Amniotic epithelial cell (primary cell): ENCODE measurements at regions not wholly inside any gene's neighbourhood (a gene's known extent, or its start where the extent isn't known, plus 50 kb on each side); places are given as distances from the start of the nearest gene placed in this dataset.

ENCODE experiments used
- DNase-seq: peaks from one replicate; pipeline ENCODE4 v3.0.0-alpha.2; 2010; ENCODE audit warnings: low read depth

DNA sequence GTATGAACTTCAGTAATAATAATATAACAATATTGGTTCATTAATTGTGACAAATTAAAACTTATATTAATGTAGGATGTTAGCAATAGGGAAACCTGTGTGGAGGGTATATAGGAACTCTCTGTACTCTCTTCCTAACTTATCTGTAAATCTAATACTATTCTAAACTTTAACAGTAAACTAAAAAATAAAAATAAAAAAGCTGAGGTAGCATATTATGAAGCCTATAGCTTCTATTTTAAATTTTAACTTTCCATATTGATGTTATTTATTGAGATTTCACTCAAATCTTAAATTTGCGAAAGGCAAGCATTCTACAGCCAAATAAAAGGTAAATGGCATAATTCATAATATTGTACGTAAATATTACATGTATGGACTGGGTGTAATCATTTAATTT lies 326.4 kb downstream of the MEI4 start:
- no peak for DNase-seq

DNA sequence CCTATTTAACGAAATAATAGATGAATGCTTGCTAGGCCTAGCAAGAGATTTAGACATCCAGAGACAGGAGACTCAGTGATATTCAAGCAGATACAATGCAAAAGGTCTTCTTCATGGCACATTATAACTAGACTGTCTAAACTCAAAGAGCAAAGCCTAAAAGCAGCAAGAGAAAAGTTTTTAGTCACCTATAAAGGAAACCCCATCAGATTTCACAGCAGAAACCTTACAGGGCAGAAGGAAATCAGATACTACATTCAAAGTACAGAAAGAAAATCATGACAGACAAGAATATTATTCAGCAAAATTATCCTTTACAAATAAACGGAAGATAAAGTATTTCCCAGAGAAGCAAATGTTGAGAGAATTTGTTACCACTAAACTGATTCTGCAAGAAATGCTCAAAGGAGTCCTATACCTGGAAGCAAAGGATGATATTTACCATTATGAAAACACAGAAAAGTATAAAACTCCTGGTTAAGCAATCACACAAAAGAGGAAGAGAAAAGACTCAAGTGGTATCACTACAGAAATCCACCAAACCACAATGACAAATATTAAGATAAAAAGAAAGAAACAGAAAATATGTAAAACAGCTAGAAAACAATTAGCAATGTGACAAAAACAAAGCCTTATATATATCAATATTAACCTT lies 333.7 kb downstream of the MEI4 start:
- DNase-seq: no peak

DNA sequence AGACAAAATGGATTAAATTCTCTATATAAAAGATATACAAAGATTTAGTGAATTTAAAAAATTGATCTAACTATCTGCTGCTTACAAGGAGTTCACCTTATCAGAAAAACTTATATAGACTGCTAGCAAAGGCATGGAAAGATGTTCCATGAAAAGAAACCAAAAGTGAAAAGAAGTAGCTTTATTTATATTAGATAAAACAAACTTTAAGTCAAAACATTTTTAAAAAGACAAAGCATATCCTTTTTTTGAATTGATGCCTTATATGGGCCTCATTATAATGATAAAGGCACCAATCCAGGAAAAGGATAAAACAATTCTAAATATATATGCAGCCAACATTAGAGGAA lies 334.2 kb downstream of the MEI4 start:
- DNase-seq: no peak

DNA sequence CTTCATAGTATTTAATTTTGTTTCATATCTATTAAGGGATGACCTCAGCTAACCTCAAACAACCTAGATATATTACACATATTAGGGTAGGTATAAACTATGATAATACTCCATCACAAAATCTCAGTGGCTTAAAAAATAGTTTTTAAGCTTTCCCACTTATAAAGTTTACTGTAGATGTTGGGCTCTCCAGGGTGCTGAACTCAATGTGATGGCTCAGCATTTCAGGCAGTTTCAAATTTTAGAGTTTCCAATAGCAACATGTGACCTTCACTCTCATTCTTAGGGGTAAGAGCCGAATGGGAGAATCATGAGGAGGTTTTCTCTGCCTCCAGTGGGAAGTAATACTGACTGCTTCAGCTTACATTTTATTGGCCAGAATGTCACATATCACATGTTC lies 357.3 kb downstream of the MEI4 start:
- no peak for DNase-seq

DNA sequence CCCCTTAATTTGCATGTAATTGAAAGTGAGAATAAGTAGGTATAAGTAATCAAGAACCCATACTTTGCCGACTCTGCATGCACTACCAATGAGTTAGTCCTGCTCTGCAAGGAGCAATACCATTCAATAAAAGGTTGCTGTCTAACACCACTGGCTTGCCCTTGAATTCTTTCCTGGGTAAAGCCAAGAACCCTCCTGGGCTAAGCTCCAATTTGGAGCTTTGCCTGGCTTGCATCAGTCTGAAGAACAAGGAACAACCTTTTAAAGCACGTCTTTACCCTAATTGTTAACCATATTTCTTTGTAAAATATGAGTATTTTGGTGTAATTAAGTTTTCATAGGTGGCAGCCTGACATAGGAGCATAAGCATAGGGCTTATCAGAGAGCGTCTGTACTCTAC lies 367.7 kb downstream of the MEI4 start:
- DNase-seq: no peak

DNA sequence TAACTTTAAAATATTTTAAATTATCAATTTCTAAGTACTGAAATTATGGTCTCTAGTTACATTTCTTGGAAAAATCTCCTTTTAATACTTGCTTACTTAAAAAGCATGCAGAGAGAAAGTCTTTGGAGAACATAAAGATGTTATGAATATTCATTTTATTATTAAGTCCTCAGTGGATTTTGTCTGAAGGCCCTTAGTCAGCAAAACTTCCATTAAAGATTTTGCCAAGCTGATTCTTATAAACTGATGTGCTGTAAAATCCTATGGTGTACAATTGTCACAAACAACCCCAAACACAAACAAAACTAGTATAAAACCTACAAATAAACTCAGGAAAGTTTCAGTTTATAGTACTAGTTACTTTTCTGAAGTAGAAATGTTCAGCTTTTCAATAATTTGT lies 372.7 kb downstream of the MEI4 start:
- DNase-seq: no peak

DNA sequence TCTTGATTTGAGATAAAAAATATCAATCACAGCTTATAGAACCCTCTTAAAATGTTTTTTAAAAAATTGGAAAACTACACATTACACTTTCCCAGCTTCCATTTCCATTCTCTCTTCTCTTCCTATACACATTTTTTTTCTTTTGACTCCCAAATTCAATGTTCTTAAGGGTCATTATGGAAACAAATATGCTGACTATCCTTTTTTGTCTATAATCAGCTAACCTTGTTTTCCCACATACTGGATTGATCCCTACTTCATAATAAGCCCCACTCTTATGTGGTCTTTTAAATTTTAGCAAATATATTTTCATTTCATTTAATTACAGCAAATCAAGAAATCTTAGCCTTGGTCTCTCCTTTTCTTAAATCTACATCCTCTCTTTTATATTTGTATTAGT lies 378.4 kb downstream of the MEI4 start:
- no peak for DNase-seq

DNA sequence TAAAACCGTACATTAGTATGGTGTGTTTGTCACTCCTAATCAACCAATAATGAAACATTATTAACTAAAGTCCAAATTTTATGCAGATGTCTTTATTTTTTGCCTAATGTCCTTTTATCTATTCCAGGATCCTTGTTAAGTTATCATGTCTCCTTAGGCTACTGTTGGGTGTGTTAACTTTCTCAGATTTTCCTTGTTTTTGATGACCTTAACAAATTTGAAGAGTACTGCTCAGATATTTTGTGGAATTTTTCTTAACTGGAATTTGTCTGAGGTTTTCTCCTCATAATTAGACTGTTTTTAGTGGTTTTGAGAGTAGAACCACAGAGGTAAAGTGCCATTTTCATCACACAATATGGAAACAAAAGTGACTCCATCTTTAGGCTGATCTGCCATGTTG lies 406.3 kb downstream of the MEI4 start:
- DNase-seq: no peak

DNA sequence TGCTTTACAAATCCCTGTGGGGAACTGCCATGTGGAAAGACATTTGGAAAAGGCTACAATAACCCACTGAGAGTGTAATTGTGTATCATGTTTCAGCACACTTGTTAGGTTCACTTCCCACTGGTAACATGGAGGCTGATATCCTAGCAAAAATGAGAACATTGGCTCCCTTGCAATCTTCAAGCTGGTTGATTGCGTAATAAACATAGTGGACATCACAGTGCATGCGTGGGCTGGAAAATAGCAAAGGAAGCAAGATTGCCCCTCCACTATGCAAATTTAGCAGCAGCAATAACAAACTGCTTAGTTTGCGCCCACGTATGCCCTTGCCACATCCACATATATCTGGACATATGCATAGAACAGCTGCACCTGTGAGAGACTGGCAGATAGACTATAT lies 410.2 kb downstream of the MEI4 start:
- no peak for DNase-seq

DNA sequence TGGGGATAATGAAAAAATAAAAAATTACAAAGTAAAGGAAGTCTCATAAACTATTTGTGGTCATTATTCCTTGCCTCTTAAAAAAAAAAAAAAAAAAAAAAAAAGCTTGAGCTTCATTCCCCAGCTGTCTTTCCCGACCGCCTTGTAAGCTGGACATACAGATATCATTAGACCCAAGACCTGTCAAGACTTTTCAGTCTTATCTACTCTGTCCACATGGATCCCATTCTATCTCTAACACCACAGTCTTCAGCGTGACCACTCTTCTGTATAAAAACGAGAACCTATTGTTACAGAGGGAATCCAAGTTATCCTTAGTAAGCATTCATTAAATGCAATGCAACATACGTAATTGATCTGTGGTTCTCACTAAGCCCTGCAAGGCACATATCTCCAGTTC lies 423.5 kb downstream of the MEI4 start:
- DNase-seq: no peak

DNA sequence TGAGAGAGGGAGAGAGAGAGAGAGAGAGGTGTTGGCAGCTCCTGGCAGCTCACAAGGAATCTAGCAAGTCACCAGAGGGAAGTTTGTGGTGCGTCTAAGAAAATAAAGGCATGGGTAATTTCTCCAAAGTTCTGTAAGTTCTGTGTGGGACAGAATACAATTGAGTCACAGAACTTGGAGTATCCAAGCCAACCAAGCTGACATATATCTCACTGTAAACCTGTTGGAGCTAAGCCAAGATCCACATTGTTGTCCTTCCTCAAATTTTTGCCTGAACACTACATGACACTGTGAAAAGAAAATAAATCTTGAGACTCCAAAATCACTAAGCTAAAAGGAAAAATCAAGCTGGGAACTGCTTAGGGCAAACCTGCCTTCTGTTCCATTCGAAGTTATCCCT lies 436.7 kb downstream of the MEI4 start:
- no peak for DNase-seq

DNA sequence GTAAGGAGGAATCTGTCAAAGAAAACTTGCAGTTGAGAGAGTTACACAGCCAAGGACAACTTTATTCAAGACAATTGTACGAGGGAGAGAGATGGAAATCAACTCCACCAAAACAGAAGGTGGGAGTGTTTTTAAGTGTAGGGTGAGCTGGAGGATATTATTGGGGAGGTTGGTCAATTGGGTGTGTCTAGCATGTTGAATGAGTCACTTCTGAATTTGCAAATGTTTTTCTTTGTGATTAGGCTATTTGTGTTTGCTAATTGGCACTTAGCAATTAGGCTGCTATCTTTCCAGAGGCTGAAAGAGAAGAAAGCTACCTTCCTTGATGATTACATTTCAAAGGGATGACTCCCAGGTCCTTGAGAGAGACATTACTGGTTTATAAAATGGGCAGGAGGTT lies 441.1 kb downstream of the MEI4 start:
- DNase-seq: no peak

DNA sequence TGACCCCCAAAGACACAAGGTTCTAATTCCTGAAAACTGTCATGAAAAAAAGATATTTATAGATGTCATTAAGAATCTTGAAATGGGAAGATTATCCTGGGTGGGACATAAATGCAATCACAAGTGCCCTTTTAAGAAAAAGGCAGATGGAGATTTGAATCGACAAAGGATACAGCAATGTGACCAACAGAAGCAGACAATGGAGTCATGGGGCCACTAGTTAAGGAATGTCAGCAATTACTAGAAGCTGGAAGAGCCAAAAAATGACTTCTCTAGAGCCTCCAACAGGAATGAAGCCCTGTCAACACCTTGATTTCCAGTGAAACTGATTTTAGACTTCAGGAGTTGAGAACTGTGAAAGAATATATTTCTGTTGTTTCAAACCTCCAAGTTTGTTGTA lies 448.5 kb downstream of the MEI4 start:
- DNase-seq: no peak

DNA sequence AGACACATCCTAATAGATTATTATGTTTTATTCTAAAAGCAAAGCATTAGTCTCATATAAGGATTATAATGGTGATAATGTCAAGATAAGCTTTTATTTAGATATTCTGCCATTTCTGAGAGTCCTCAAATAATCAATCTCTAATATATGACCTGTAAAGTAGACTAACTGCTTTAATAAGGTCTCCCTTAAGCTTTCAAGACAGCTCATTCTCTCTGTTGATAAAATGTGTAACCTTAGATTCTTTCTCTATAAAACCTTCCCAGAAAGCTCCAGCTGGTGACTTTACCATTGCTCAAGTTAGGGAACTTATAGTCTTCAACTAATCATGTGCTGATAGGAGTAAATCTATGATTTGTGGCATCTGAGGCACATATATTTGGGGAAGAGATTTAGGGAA lies 457.8 kb downstream of the MEI4 start:
- DNase-seq: no peak

DNA sequence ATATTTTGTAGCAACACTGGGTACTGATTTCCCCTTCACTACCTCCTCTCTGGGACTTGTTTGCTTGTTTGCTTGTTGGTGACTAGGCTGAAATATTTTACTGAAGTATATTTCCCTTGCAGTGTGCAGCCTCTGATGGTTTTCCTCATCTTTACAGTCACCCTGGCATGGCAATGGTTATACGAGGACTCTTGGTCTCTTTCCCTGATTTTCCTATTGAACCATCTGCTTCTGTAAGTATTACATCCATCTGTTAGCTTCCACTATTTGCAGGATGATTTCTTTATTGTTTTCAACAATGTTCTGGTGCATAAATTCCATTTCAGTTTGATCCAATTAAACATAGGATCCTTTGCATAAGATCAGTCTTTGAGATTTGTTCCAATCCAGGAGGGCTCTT lies 465.1 kb downstream of the MEI4 start:
- DNase-seq: no peak

DNA sequence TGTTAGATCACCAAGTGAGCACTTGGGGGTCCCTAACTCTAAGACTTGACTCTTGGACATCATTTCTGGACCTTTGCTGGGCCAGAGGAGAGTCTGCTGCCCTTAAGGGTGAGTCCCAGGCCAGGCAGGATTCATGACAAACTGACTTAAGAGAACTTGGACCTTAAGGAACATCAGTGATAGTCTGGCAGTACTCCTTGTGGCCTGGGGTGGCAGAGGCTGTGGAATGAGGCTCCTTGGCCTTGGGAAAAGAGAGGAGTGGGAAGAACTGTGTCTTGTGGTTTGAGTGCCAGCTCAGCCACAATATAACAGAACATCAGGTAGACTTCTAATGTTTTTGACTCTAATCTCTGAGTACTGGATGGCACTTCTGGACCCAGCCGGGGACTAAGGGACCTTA lies 478.7 kb downstream of the MEI4 start:
- no peak for DNase-seq

DNA sequence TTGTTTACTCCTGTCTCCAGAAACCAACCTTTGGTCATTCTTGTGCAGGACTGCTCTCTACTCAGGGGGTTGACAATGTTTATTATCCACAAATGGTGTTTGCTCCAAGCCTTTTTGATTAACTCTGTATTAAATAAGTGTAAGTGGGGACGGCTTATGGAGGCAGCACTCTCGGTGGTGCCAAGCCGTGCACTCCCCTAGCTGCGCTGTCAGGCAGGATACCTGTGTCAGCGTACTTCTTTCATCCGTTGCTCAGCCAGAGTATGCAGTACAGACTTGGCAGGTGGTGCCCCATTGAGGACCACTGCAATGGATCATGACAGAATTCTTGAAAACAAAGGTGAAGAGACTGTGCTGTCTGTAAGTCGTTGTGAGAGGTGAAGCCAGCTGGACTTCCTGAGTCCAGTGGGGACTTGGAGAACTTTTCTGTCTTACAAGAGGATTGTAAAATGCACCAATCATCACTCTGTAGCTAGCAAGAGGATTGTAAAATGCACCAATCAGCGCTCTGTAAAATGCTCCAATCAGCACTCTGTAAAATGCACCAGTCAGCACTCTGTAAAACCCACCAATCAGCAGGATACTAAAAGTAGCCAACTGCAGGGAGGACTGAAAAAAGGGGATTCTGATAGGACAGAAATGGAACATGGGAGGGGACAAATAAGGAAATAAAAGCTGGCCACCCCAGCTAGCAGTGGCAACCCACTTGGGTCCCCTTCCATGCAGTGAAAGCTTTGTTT lies 480.0 kb downstream of the MEI4 start:
- DNase-seq: no peak

DNA sequence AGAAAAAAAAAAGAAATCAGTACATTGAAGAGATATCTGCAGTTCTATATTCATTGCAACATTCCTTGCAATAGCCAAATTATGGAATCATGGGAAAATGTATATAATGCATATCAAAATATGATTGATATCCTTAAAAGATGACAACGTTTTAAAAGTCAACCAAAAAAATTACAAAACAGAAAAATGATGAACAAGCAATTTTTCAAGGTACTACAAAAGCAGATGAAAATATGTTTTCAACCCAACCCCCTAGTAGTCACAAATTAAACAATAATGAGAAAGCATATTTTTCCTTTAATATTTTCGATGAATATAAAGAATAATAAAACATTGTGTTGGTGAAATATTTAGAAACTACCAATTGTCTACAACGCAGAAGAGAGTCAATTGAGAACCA lies 497.6 kb downstream of the MEI4 start:
- no peak for DNase-seq

DNA sequence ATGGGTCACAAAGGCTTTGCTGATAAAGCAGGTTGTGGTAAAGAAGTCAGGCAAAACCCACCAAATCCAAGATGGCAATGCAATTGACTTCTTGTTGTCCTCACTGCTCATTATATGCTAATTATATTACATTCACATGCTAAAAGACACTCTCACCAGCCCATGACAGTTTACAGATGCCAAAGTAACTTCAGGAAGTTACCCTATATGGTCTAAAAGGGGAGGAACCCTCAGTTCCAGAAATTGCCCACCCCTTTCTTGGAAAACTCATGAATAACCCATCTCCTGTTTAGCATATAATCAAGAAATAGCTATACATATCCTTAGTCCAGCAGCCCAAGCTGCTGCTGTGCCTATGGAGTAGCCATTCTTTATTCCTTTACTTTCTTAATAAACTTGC lies 501.1 kb downstream of the MEI4 start:
- no peak for DNase-seq

DNA sequence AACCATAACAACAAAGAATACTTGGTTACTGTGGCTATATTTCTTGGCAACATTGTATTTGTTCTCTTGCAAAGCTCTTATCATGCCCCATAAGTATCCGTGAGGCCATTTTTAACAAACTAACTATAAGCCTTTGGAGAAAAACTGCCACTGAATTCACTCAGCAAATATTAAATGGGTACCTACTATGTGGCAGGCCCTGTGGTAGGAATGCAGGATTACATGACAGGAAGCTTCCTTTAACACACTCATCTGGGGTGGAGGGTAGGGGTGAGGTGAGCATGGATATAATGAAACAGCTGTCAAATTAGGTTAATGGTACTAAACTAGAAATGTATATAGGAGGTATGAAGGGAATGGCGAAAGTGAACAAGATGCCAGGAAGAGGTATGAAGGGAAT lies 504.8 kb downstream of the MEI4 start:
- no peak for DNase-seq

DNA sequence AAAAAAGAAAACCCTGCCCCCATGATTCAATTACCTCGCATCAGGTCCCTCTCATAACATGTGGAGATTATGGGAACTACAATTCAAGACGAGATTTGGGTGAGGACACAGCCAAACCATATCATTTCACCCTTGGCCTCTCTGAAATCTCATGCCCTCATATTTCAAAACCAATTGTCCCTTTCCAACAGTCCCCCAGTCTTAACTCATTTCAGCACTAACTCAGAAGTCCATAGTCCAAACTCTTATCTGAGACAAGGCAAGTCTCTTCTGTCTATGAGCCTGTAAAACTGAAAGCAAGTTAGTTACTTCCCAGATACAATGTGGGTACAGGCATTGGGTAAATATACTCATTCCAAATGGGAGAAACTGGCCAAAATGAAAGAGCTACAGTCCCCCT lies 536.1 kb downstream of the MEI4 start:
- DNase-seq: no peak

DNA sequence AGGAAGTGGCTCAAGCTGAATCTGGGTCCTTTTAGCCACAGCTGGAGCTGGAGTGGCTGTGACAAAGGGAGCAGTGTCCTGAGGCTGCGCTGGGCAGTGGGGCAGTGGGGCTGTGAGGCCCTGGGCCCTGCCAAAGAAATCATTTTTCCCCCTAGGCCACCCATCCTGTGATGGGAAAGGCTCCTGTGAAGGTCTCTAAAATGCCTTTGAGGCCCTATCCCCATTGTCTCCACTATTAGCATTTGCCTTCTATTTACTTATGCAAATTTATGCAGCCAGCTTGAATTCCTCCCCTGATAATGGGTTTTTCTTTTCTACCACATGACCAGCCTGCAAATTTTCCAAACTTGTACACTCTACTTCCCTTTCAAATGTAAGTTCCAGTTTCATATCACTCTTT lies 539.2 kb downstream of the MEI4 start:
- no peak for DNase-seq

DNA sequence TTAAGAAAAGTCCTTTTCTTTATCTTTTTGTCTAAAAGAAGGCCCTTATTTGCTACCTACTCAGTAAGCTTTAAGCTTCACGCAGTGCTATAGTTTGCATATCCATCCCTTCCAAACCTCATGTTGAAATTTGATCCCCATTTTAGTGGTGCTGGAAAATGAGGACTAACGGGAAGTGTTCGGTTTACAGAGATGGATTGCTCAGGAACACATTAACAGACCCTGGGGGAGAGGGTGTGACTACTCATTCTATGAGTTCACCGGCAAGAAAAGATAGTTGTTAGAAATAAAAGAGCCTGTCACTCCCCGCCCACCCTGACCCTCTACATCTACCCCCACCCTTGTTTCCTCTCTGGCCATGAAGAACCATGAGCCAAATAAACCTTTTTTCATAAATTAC lies 546.2 kb downstream of the MEI4 start:
- no peak for DNase-seq

DNA sequence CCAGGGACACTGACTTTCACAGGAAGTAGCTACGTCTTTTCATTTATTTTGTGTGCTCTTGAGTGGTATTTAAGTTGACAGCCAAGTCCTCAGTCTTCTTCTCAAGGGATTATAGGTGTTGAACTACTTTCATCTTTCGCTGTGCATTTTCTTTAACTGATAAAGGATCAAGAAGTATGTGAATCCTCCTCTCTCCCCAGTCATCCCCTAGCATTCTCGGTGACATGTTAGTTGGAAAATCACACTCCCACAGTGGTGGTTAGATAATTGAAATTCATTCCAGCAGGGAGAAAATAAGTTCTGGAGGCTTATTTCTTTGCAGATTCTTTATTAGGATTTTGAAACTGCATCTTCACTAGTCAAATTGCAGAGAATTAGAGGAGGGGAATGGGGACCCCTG lies 569.4 kb downstream of the MEI4 start:
- no peak for DNase-seq
